Pons (tissue), 1 donor: ENCODE measurements at regions not wholly inside any gene's neighbourhood (a gene's known extent, or its start where the extent isn't known, plus 50 kb on each side); places are given as distances from the start of the nearest gene placed in this dataset.
"Not testable (repeated sequence)": the region's sequence is repeated elsewhere in the genome, so short reads cannot be mapped to it uniquely, and the experiment has no call there.

Experiments
- DNase-seq: peaks from one replicate; pipeline ENCODE4 v3.0.0-alpha.2; 2016; ENCODE audit warnings: low spot score

GRCh38 chr1:120614931-120615639 is 108.7 kb upstream of the NBPF26 start:
- DNase-seq = not testable (repeated sequence)

- DNase-seq = not testable (repeated sequence)
Measured at GRCh38 chr1:120617493-120617892, 106.3 kb upstream of the NBPF26 start.

- DNase-seq = not testable (repeated sequence)
Measured at GRCh38 chr1:120619867-120620692, 103.7 kb upstream of the NBPF26 start.

- not testable (repeated sequence) for DNase-seq
Measured at GRCh38 chr1:120620693-120620969, 103.1 kb upstream of the NBPF26 start.

GRCh38 chr1:120621278-120621677 is 102.5 kb upstream of the NBPF26 start:
- not testable (repeated sequence) for DNase-seq

GRCh38 chr1:120623539-120623938 is 100.2 kb upstream of the NBPF26 start:
- not testable (repeated sequence) for DNase-seq

- not testable (repeated sequence) for DNase-seq
Measured at GRCh38 chr1:120624565-120625064, 99.1 kb upstream of the NBPF26 start.

- not testable (repeated sequence) for DNase-seq
Measured at GRCh38 chr1:120629832-120630455, 93.8 kb upstream of the NBPF26 start.

GRCh38 chr1:120634816-120635806 is 88.6 kb upstream of the NBPF26 start:
- DNase-seq = not testable (repeated sequence)

- not testable (repeated sequence) for DNase-seq
Measured at GRCh38 chr1:120640261-120641013, 83.3 kb upstream of the NBPF26 start.

- not testable (repeated sequence) for DNase-seq
Measured at GRCh38 chr1:120641014-120641302, 82.8 kb upstream of the NBPF26 start.

GRCh38 chr1:120647182-120647581 is 76.6 kb upstream of the NBPF26 start:
- not testable (repeated sequence) for DNase-seq

GRCh38 chr1:120648915-120649623 is 74.7 kb upstream of the NBPF26 start:
- not testable (repeated sequence) for DNase-seq

GRCh38 chr1:120649730-120650129 is 74.0 kb upstream of the NBPF26 start:
- not testable (repeated sequence) for DNase-seq

GRCh38 chr1:120654114-120654513 is 69.6 kb upstream of the NBPF26 start:
- DNase-seq = not testable (repeated sequence)

- DNase-seq = not testable (repeated sequence)
Measured at GRCh38 chr1:120655394-120655793, 68.4 kb upstream of the NBPF26 start.

GRCh38 chr1:120656116-120656515 is 67.6 kb upstream of the NBPF26 start:
- DNase-seq = not testable (repeated sequence)

- DNase-seq = not testable (repeated sequence)
Measured at GRCh38 chr1:120657804-120658203, 65.9 kb upstream of the NBPF26 start.

GRCh38 chr1:120658622-120659021 is 65.1 kb upstream of the NBPF26 start:
- DNase-seq = not testable (repeated sequence)

- DNase-seq = not testable (repeated sequence)
Measured at GRCh38 chr1:120659133-120659532, 64.6 kb upstream of the NBPF26 start.
